Thoracic aorta (tissue), 2 donors: ENCODE measurements at regions not wholly inside any gene's neighbourhood (a gene's known extent, or its start where the extent isn't known, plus 50 kb on each side); places are given as distances from the start of the nearest gene placed in this dataset.

Experiments used
- ATAC-seq: fragments of 150-250 bp; one replicate; pipeline ENCODE4 v1.8.0; 2017; ENCODE audit warnings: low read depth; ENCODE audit not compliant: insufficient number of reproducible peaks, low FRiP score
- DNase-seq: peaks from one replicate; pipeline ENCODE4 v3.0.0-alpha.2; 2020; ENCODE audit warnings: low spot score
- H3K27ac ChIP-seq, 2 donors: fragments of 200-600 bp; sonication (generic); 1 replicate in 1 of 2; 2 replicates in 1 of 2; pipeline ENCODE4 v1.5.1; 2016; ENCODE audit warnings: mild to moderate bottlenecking in 2 of 2, moderate library complexity in 2 of 2
- H3K27me3 ChIP-seq: fragments of 200-600 bp; sonication (generic); replicated peaks from 2 replicates; pipeline ENCODE4 v1.6.0; 2016; ENCODE audit warnings: mild to moderate bottlenecking; ENCODE audit not compliant: insufficient read depth
- H3K36me3 ChIP-seq: fragments of 200-600 bp; sonication (generic); one replicate; pipeline ENCODE4 v1.5.1; 2016
- H3K4me1 ChIP-seq, 2 donors: fragments of 200-600 bp; sonication (generic); 1 replicate in 1 of 2; 2 replicates in 1 of 2; pipeline versions ENCODE4 v1.5.1 to v1.6.0; 2016; ENCODE audit warnings: low read depth in 2 of 2, mild to moderate bottlenecking in 1 of 2; ENCODE audit not compliant: control insufficient read depth in 1 of 2
- H3K4me3 ChIP-seq: fragments of 200-600 bp; sonication (generic); 2 replicates; pipeline ENCODE4 v1.5.1; 2016; ENCODE audit warnings: mild to moderate bottlenecking
- H3K9me3 ChIP-seq: fragments of 200-600 bp; sonication (generic); 2 replicates; pipeline ENCODE4 v1.5.1; 2016
- CTCF ChIP-seq: fragments of 200-600 bp; sonication (generic); IDR thresholded peaks from one replicate; pipeline ENCODE4 v1.5.1; 2019; ENCODE audit warnings: antibody characterized with exemption

GRCh38 chr5:163619951-163620350, 114.5 kb downstream of the MAT2B start:
- no peak overlapping the region for H3K27ac ChIP-seq
- no peaks in the 10 kb centered on the region for H3K9me3 ChIP-seq
- no peak for TF ChIP-seq CTCF
- DNase-seq (no peak), ATAC-seq (no peak)
- H3K4me1 ChIP-seq, result no peaks in the 10 kb centered on the region
- no peaks in the 10 kb centered on the region for H3K27me3 ChIP-seq
- no peak overlapping the region for H3K4me3 ChIP-seq
- no peaks in the 10 kb centered on the region for H3K36me3 ChIP-seq

GRCh38 chr5:163622799-163623198, 117.4 kb downstream of the MAT2B start:
- DNase-seq (no peak), ATAC-seq (no peak)
- H3K27me3 ChIP-seq, result no peaks in the 10 kb centered on the region
- H3K4me1 ChIP-seq, result no peaks in the 10 kb centered on the region
- H3K9me3 ChIP-seq, result no peaks in the 10 kb centered on the region
- no peaks in the 10 kb centered on the region for H3K36me3 ChIP-seq
- TF ChIP-seq CTCF, result no peak
- no peak overlapping the region for H3K27ac ChIP-seq
- no peak overlapping the region for H3K4me3 ChIP-seq

GRCh38 chr5:163623524-163623923, 118.1 kb downstream of the MAT2B start:
- Histone ChIP-seq H3K36me3 (no peaks in the 10 kb centered on the region), H3K27ac (no peak overlapping the region), H3K4me1 (no peaks in the 10 kb centered on the region), H3K27me3 (no peaks in the 10 kb centered on the region), H3K9me3 (no peaks in the 10 kb centered on the region), H3K4me3 (no peak overlapping the region)
- DNase-seq (no peak), ATAC-seq (no peak)
- TF ChIP-seq CTCF, result no peak

- H3K9me3 ChIP-seq, result no peaks in the 10 kb centered on the region
- no peaks in the 10 kb centered on the region for H3K27me3 ChIP-seq
- DNase-seq (no peak), ATAC-seq (no peak)
- H3K36me3 ChIP-seq, result no peaks in the 10 kb centered on the region
- H3K27ac ChIP-seq, result no peak overlapping the region
- no peak for TF ChIP-seq CTCF
- H3K4me1 ChIP-seq, result no peaks in the 10 kb centered on the region
- no peak overlapping the region for H3K4me3 ChIP-seq
Measured at GRCh38 chr5:163623986-163624385, 118.6 kb downstream of the MAT2B start.

GRCh38 chr5:163624431-163624830, 119.0 kb downstream of the MAT2B start:
- DNase-seq (no peak), ATAC-seq (no peak)
- Histone ChIP-seq H3K4me3 (no peak overlapping the region), H3K27ac (no peak overlapping the region), H3K36me3 (no peaks in the 10 kb centered on the region), H3K27me3 (no peaks in the 10 kb centered on the region), H3K4me1 (no peaks in the 10 kb centered on the region), H3K9me3 (no peaks in the 10 kb centered on the region)
- no peak for TF ChIP-seq CTCF
